NOMO-1 treated with DMSO at 0.1 percent for 48 hours (cell line): ENCODE measurements at regions not wholly inside any gene's neighbourhood (a gene's known extent, or its start where the extent isn't known, plus 50 kb on each side); places are given as distances from the start of the nearest gene placed in this dataset.

Experiments used
- DNase-seq: peaks from one replicate; lab custom pipeline; 2025; ENCODE audit not compliant: unreplicated experiment; lab: John Stamatoyannopoulos, UW

DNA sequence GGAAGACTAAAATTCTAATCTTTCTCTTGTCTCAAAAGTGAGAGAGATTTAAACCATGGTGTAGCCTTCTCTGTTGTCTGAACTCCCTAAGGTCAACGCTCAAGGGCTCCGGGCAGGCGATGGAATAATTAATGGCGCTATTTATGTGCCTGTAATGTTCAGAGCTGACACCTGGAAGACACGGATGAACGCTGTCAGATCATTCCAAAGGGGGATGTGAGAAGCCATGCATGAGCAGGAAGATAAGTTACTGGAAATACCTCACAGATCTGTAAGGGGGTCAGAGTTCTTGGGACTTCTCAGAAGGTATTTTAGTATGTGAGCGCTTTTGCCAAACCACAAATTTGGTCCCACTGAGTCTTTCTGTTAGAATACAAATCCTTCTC is 73.3 kb upstream of the MTPN start:
- DNase-seq = no peak

DNA sequence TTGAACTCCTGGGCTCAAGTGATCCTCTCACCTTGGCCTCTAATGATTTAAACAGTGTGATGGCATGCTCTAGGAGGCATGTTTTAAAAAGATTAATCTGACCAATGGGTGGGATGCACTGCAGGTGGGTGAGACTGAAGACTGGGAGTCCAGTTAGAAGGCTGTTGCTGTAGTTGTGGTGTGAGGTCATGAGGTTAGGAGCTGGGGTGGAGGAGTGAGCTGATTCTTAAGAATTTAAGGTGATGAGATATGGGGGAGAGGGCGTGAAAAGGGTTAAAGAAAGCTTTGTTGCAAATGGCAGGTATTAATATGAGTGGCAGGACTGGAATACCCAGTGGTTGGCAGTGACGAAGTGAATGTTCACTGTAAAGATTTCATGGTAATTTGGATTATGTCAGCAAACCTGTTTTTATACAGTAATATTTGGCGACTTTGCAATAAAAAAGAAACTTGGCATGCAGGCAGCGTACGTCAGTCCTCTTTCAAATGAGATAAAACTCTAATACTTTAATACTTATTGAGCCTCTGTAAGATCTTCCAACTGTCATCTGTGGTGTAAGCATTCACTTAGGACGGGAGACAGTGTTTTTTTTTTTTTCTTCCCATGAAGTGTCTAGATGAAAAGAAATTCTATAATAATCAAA is 72.8 kb upstream of the MTPN start:
- no peak for DNase-seq

DNA sequence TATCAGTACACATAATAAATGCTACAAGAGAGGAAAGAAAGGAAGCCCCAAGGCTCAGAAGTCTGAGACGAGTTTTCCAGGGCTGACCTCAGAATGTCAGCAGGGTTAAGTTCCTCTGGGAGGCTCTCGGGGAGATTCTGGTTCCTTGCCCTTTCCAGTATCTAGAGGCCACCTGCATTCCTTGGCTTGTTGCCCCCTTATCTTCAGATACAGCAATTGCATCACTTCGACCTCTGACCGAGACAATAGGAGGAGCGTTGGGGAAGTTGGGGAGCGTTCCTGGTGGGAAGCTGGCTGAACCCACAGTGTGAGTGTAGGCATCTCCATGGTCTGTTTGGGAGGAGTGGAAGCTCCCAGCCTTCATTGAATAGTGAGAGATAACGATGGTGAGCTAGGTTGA is 72.0 kb upstream of the MTPN start:
- no peak for DNase-seq

DNA sequence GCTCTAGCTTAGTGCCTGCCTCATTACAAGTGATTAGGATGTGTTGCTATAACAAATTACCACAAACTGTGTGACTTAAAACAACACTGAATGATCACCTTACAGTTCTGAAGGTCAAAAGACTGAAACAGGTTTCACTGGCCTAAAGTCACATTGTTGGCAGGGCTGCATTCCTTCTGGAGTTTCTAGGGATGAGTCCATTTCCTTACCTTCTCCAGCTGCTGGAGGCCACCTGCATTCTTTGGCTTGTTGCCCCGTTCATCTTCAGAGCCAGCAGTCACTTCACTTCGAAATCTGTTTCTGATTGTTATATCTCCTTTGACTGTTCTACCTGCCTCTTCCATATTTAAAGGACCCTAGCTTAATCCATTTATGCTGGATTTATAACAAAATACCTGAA is 69.4 kb upstream of the MTPN start:
- no peak for DNase-seq

DNA sequence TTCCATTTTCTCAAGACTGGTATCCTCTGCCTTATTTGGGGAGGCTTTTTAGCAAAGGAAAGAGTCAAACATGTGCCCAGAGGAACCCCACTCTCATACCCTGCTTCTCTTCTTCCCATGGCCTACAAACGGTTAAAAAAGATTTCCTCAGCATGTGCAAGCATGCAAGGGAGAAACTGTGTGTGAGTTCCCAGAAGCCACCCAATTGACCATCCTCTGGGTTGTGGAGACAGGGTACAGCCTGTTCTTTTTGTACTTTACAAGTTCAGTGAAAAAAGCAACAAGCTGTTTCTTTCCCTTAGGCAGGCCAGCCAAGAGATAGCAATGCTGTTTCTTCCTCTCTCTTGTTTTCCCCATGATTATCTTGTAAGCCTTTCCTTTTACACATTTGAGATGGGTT is 68.8 kb upstream of the MTPN start:
- DNase-seq = no peak

DNA sequence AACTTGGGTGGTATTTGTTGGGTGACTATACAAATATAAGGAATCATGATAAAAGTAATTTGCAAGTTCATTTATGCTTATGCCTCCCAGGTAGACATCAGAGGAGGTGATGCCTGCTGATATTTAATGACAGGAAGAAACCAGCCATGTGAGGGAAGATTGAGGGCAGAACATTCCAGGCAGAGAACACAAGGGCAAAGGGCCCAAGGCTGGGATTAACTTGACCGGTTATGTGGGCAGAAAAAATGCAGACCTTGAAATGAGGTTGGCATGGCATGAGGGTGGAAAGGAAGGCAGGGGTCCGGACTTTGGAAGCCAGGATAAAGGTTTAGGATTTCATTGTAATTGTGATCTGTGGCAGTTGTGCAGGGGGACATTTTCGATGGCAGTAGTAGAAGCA is 68.0 kb upstream of the MTPN start:
- no peak for DNase-seq

DNA sequence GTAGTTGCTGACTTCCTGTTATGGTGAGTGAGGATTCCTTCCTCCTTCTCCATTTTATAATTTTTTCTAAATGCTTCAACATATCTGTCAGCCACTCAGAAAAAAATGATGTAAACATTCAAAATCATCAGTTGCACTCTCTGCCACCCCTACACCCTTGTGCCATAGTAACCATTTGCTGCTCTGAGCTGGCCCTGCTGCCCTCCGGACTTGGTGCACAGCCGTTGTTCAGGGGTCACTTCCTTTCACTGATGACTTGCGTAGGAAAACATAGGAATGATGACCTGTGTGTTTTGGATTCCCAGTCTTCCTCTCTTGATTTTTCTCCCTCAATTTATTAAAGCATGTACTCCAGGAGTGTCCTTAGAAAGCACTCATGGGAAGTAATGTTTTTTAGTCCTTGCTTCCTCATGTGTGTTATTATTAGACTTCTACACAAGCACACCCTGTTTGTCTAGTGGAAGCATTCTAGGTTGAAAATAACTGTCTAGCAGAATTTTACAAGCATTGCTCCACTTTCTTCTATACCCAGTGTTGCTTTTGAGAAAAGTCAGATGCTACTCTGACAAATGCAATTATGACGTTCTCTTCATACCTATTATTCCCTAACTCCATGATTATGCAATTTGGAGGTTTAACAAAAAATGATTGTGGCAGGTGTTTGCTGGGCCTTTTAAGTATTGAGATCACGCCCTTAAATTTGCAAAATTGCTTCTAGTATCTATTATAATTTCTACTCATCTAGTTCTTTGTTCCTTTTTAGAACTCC is 62.6 kb upstream of the MTPN start:
- DNase-seq = no peak

DNA sequence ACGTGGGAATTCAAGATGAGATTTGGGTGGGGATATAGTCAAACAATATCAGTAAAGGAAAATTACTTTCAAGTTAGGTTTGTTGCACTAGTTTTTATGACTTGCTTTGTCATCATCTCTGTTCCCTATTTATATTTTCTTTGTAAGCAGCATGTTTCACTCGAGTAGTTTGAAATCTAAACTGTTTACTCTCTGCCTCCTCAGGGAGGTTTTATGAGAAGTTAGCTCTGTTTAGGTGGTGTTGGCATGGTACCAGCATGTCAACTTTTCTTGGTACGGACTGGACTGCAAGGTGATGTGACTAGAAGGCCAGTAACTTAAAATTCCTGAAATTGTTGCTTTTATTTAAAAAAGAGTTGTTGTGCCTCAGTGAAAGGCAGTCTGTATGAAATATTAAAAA is 59.2 kb upstream of the MTPN start:
- no peak for DNase-seq

DNA sequence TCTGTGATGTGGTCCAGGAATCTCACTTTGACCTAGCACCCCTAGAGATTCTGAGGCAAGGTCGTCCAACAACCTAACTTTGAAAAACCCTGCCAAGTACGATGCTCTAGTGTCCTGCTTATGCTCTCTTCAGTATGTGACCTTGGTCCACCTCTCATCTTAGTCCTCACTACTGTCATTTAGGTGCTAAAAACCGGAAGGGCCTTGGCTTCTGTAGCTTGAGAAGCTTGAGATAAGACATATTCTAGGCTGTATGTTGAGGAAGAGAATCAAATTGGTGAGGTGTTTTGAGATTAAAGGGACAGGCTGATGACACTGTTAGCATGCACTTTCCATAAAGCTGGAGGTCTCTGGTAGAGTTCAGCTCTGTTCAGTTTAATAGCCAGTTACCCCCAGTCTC is 57.0 kb upstream of the MTPN start:
- DNase-seq = no peak

DNA sequence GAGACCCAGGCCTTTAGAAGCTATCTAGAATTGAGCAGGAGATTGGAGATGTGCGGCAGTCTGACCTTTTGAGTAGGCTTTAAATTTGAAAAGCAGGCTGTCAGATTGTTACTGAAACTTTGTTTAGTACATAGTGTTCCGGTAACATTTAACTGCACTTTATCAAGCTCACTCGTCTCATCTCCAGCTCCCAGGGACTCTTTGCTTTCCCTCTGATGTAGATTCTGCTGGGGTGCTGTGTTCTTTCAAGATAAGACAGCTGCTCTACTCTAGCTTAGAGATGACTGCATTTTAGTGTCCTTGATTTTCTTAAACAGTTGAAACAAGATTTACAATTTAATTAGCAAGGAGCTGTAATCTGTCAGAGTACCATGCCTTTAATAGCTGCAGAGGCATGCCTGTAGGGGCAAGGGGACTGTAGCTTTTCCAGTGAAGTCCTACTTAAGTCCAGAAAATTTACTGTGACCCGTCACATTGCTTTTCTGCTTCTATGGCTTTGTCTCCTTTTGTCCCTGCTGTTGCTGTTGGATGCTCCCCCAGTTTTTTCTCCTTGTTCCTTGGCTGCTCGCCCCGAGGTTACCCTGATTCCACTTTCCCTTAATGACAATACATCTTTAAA is 56.4 kb upstream of the MTPN start:
- DNase-seq = no peak

DNA sequence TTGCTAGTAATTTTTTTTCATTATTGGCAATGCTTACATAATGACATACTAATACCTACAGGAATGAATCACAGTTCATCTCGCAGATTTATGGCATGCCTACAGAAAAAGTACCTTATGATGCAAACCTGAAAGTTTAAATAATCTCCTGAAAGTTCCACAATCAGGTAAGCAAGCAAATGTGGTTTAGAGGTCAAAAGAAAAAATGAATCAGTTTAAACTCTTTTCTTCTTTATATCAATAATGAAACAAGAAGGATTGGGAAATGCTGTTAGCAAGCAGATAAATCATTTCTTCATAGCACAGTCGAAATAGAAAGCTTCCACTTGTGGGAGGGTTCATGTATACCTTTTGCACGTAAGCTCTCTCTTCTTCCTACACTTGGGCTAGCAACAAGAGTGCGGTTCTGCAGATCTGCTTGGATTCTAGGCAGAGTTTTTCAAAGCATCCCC is 53.7 kb upstream of the MTPN start:
- DNase-seq = no peak

DNA sequence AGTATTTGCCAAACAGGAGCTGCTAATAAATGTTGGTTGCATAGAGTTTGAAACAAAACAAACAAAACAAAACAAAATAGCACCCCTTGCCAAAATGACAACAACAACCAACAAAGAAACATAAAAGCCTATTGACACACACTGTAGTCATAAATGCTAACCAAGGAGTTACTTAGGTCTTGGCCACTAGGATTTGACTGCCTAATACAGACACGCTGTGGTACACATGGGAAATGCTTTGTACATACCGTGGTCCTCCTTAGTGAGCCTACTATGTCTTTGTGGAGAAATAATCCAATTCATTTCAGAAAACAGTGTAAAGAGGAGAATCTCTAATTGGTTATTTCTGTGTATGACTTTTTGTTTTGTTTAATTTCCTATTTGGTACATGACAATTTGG is 53.2 kb upstream of the MTPN start:
- no peak for DNase-seq

DNA sequence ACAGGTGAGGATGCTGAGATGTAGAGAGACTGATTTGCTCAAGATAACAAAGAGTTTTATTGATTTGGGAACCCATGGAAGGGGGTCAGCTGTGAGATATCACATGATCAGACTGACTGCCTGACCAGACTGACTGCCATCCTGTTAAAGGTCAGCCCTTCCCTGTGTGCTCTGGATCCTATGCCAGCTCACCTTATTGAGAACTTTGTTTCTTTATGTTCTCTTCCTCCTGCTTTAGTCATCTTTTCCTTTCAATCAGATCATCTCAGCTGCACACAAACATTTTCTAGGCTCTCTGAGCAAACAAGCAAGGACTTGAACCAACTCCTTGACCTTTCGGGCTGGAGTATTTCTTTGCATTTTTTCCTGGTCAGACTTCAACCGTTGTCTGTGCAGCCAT is 50.0 kb upstream of the MTPN start:
- DNase-seq = no peak
